NCI-H1092 treated with DMSO at 0.1 percent for 48 hours (cell line): ENCODE measurements at regions not wholly inside any gene's neighbourhood (a gene's known extent, or its start where the extent isn't known, plus 50 kb on each side); places are given as distances from the start of the nearest gene placed in this dataset.

Experiments
- DNase-seq: peaks from one replicate; lab custom pipeline; 2025; lab: John Stamatoyannopoulos, UW

DNA sequence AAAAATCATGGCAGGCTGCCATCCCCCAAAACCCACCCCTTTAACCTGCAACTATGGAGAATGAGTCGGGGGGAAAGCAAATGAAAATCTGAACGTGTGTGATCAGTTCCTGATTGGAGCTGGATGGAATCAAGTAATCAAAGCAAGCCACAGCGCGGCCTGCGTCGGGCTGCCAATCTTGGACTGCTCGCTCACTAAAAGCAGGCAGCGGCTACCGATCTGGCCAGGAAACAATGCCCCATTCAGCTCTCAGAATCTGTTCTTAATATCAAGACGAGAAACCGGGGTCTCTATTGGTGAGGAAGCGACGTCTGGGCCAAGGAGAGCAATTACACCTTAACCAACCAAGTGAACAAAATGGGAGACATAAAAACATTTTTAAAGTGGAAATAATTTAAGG lies 472.2 kb downstream of the SOX6 start:
- no peak for DNase-seq

GRCh38 chr11:15884777-15885540 lies 471.4 kb downstream of the SOX6 start:
- no peak for DNase-seq

DNA sequence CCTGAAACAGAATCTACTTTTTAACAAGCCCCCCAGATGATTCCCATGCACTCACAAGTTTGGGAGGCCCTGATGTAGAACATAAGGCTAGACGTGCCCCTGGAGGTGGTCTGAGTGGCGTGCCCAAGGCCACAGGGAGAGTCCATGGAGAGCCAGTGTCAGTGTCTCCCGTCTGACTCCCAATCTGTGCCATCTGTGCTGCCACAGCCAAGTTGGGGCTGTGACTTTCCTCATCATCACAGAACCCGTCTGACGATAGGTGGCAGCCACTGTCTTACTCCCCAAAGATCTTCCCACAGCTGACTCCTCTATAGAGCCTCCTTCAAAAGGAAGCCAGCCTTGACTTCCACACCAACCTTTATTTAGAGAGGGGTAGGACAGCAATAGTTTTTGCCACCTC lies 470.5 kb downstream of the SOX6 start:
- no peak for DNase-seq

DNA sequence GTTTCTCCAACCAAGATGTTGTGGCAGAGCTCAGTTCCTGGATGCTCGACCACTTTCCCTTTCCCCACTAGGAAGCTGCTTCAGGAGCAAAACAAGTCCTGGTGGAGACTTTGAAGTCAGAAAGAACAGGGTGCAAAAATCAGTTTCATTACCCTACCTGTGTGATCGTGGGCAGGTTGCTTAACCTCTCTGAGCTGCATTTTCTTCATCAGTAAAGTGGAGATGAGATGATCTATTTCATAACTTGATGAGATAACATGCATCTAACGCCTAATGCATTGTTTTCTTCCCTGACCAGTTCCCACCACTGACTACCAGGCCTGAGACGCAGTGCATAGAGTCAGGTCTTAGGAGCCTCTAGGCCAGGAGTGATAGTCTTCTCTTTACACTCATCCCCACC lies 470.0 kb downstream of the SOX6 start:
- DNase-seq = no peak

- DNase-seq = no peak
These were observed 469.5 kb downstream of the SOX6 start for GRCh38 chr11:15886866-15887265.

GRCh38 chr11:15888556-15889345 lies 467.6 kb downstream of the SOX6 start:
- DNase-seq = no peak

DNA sequence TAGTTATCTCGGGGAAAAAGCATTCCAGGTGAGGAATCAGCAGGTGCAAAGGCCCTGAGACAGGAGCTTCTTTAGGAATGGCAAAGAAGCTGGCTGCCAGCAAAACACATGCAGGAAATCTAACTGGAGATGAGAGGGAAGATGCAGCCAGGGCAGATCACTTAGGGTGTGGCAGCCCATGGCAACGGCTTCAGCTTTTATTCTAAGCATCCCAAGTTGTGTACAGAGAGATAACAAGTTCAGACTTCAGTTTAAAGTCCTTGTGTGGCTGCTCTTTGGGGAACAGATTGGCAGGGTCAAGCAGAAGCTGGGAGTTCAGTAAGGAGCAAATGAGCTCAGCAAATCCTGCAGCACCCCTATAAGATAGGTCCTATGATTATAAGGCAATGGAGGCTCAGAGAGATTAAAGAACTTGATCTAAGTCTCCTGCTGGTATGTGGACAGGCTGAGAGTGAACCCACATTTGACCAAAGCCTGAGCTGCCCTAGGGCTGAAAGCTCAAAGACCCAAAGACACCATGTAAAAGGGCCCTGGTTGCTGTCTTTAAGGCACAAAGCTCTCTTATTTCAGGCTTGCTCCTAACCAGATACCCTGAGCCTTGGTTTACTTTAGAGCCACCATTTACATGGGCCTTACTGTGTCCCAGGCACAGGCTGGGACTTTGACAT lies 466.8 kb downstream of the SOX6 start:
- DNase-seq = no peak

- DNase-seq = no peak
These were observed 466.2 kb downstream of the SOX6 start for GRCh38 chr11:15890031-15890713.

DNA sequence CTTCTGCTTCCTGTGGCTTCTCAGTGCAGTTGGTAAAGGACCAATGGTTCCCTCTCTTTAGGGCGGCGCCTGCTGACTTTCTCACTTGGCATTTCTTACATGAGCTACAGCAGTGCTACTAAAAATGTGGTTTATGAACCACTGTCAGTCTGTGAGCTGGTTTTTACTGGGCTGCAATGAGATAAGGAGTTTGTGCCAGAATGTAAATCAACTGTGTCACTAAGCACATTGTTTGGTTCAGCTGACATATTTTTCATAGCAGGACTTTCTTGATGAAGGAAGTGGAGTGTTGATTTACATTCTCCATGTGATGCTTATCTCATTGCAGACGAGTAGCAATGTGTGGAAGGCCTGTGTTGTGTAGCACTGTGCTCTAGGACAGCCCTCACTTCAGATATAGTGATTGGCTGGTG lies 463.3 kb downstream of the SOX6 start:
- no peak for DNase-seq

DNA sequence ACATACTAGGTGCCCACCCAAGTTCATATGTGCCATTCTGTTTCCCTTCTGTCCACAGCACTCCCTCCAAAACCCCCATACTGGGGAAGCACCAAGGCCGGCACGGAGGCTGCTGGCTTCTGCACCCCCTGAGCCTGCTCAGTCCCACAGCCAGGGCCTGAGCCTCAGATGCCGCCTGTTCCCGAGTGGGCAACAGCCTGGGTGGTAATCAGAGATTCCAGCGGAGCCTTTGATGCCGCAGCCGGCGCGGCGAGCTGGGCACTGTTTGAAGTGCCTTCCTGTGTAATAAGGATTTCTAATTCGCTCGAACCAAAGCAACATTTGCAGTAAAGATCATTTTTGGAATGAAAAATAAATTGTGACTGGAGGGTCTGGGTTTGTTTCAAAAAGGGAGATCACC lies 460.3 kb downstream of the SOX6 start:
- no peak for DNase-seq

DNA sequence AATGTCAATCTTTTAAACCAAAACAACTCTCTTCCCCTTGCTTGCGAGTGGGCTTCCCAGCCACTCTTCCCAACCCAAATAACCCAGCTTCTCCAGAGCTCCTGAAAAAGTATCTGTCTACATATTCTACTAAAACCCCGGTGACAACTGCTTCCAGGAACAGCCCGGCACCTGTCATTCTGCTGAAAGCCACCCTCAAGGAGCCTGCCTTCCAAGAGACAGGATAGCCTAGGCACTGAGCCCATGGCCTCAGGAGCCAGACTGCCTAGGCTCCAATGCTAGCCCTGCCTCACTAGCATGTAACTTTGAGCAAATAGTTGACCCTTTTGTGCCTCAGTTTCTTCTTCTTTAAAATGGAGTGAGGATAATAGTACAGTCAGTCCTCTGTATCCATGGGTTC lies 459.8 kb downstream of the SOX6 start:
- DNase-seq = no peak

DNA sequence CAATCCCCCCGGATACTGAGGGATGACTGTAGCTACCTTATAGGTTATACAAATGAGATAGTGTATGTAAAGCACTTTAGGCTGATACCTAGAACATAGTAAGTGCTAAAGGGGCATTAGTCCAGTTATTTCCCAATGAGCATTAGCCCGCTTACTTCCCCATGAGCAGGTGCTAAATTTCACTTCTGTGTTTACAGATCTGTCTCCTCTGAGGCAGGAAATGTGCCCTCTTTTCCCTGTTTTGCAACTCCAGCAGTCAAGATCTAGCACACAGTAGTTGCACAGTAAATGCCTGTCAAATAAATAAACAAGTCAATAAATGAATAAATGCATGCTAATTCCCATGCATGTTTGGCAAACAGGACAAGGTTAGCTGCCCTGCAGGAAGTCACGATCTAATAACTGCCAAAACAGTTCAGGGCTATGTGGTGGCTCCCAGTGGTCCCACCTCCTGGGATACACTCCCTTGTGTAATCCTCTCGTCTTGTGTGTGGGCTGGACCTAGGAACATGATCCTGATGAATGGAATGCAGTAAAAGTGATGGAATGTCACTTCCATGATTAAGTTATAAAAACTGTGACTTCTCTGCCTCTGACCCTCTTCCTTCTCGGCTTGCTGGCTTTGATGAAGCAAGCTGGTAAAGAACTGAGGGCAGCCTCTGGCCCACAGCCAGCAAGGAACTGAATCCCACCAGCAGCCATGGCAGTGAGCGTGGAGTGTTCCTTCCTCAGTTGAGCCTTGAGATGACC lies 459.0 kb downstream of the SOX6 start:
- DNase-seq = no peak

DNA sequence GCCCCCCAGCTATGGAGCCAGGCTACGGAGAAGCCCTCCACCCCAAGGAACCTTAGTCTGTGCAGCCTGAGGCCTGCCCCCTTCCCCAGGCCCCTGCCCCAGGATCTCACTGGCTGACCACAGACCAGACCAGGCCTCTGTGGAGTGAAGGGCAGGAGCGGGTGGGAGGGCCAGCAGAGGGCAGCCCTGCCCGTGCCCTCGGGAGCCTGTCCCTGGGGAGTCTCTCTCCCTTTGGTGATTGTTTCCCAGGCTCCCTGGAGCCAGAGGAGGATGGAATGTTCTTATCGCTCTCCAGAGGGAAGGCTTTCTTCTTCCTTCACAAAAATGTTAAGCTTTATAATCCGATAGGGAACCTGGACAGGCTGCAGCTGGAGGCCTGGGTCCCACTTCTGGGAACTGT lies 455.3 kb downstream of the SOX6 start:
- no peak for DNase-seq

GRCh38 chr11:15901790-15902189 lies 454.6 kb downstream of the SOX6 start:
- no peak for DNase-seq

- no peak for DNase-seq
These were observed 453.1 kb downstream of the SOX6 start for GRCh38 chr11:15903246-15903645.

GRCh38 chr11:15905366-15906104 lies 450.8 kb downstream of the SOX6 start:
- DNase-seq = no peak

DNA sequence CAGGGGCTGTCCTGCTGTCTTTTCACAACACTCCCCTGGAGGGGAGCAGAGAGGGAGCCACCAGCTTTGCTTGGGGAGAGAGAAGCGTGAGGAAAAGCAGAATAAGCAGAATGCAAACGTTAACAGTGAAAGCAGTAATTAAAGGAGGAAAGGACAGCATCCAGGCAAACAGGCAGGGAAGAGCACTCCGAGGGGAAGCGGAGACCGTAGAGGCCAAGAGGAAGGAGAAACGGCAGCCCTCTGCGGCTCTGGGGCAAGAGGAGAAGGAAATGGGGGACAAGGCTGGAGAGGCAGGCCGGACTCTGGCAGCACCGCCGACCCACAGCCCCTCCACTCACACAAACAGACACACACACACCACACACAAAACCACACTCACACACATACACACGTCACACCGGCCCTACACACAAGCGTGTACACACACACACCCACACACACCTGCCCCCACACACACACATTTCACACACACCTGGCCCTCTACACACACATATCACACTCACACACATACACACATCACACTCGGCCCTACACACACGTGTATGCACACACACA lies 449.8 kb downstream of the SOX6 start:
- no peak for DNase-seq

DNA sequence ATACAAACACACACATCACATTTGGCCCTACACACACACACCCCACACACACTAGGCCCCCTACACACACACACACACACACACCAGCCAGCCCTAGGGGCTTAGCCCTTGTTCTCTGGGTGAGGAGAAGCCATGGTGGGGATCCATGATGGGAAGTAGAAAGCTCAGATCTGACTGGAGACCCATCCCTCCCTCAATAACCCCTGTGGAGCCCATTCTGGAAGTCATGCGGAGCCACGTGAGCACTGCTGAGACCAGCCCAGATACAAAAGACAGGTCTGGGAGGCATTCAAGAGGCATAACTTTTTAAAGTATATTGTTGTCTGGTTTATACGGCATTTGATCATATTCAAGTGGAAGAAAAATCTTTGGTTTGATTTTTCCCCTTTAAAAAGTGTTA lies 448.5 kb downstream of the SOX6 start:
- DNase-seq = no peak

GRCh38 chr11:15909937-15910598 lies 446.3 kb downstream of the SOX6 start:
- no peak for DNase-seq

GRCh38 chr11:15910761-15911160 lies 445.6 kb downstream of the SOX6 start:
- DNase-seq = no peak
